HEK293 (cell line): ENCODE measurements at regions not wholly inside any gene's neighbourhood (a gene's known extent, or its start where the extent isn't known, plus 50 kb on each side); places are given as distances from the start of the nearest gene placed in this dataset.

Experiments used
- CTCF ChIA-PET: fragments of 350-600 bp; formaldehyde crosslinking; extraction: SDS; loops from one replicate; lab custom pipeline; 2021; ENCODE audit warnings: antibody characterized with exemption; lab: Yijun Ruan, JAX
- POLR2A ChIA-PET: fragments of 300-600 bp; formaldehyde crosslinking; extraction: SDS; loops from one replicate; lab custom pipeline; 2020; ENCODE audit warnings: antibody characterized with exemption, inconsistent platforms; lab: Yijun Ruan, JAX
- H3K27ac ChIP-seq: fragments of 200-500 bp; sonication (Bioruptor generic); 2 replicates; pipeline ENCODE4 v1.5.1; 2014; ENCODE audit warnings: low read depth, low read length, control low read depth, inconsistent platforms; ENCODE audit errors: extremely low read depth
- H3K36me3 ChIP-seq, 2 experiments: fragments of 200-500 bp in 1 of 2; sonication (Bioruptor generic) in 1 of 2; 1 replicate in 1 of 2; 2 replicates in 1 of 2; pipeline ENCODE4 v1.5.1; 2014 to 2017; ENCODE audit warnings: inconsistent platforms in 2 of 2, low read length in 2 of 2; ENCODE audit not compliant: control insufficient read depth in 2 of 2, insufficient read depth in 1 of 2
- H3K4me1 ChIP-seq: fragments of 200-500 bp; sonication (Bioruptor generic); 2 replicates; pipeline ENCODE4 v1.5.1; 2014; ENCODE audit warnings: mild to moderate bottlenecking, low read length, inconsistent platforms; ENCODE audit not compliant: control insufficient read depth, insufficient read depth
- H3K4me3 ChIP-seq: 2 replicates; pipeline ENCODE4 v1.5.1; 2011; ENCODE audit warnings: low read depth, mild to moderate bottlenecking, control low read depth, low read length, moderate library complexity
- H3K9me3 ChIP-seq: fragments of 200-500 bp; sonication (Bioruptor generic); 2 replicates; pipeline ENCODE4 v1.5.1; 2014; ENCODE audit warnings: low read depth, low read length, inconsistent platforms; ENCODE audit not compliant: control insufficient read depth, insufficient read depth
- MYNN ChIP-seq: fragments of 450-650 bp; formaldehyde crosslinking; IDR thresholded peaks from 2 replicates; pipeline ENCODE4 v1.5.1; 2016; ENCODE audit warnings: missing biosample characterization, missing genetic modification characterization, borderline replicate concordance
- OVOL3 ChIP-seq: fragments of 450-650 bp; formaldehyde crosslinking; IDR thresholded peaks from 2 replicates; pipeline ENCODE4 v1.5.1; 2016; ENCODE audit warnings: missing biosample characterization, missing genetic modification characterization
- RBAK ChIP-seq: fragments of 450-650 bp; formaldehyde crosslinking; IDR thresholded peaks from 2 replicates; pipeline ENCODE4 v1.5.1; 2016; ENCODE audit warnings: missing biosample characterization, missing genetic modification characterization
- SETDB1 ChIP-seq: IDR thresholded peaks from one replicate; pipeline ENCODE4 v1.6.1; 2017; ENCODE audit warnings: mild to moderate bottlenecking, low read length, moderate library complexity, mixed read lengths; ENCODE audit not compliant: insufficient read length
- TRIM28 ChIP-seq: IDR thresholded peaks from 2 replicates; pipeline ENCODE4 v1.6.1; 2011; ENCODE audit warnings: low read length, control low read depth, borderline replicate concordance
- WT1 ChIP-seq: fragments of 450-650 bp; formaldehyde crosslinking; IDR thresholded peaks from 2 replicates; pipeline ENCODE4 v1.5.1; 2016; ENCODE audit warnings: missing biosample characterization, missing genetic modification characterization
- ZFP3 ChIP-seq: fragments of 450-650 bp; formaldehyde crosslinking; IDR thresholded peaks from 2 replicates; pipeline ENCODE4 v1.5.1; 2016; ENCODE audit warnings: low read depth, missing biosample characterization, missing genetic modification characterization
- ZNF266 ChIP-seq: fragments of 450-650 bp; formaldehyde crosslinking; IDR thresholded peaks from 2 replicates; pipeline ENCODE4 v1.5.1; 2016; ENCODE audit warnings: missing biosample characterization, missing genetic modification characterization, low read depth
- ZNF391 ChIP-seq: fragments of 450-650 bp; formaldehyde crosslinking; IDR thresholded peaks from 2 replicates; pipeline ENCODE4 v1.5.1; 2016; ENCODE audit warnings: low read depth, missing biosample characterization, missing genetic modification characterization, borderline replicate concordance
- ZNF449 ChIP-seq: fragments of 450-650 bp; formaldehyde crosslinking; IDR thresholded peaks from 2 replicates; pipeline ENCODE4 v1.5.1; 2017; ENCODE audit warnings: missing biosample characterization, mild to moderate bottlenecking, missing genetic modification characterization, moderate library complexity
- ZNF621 ChIP-seq: fragments of 450-650 bp; formaldehyde crosslinking; IDR thresholded peaks from 2 replicates; pipeline ENCODE4 v1.5.1; 2017; ENCODE audit warnings: missing biosample characterization, missing genetic modification characterization
- ZNF843 ChIP-seq: fragments of 450-650 bp; formaldehyde crosslinking; IDR thresholded peaks from 2 replicates; pipeline ENCODE4 v1.5.1; 2016; ENCODE audit warnings: missing biosample characterization, missing genetic modification characterization
- TF ChIP-seq, protein P1 (sequence below): IDR thresholded peaks from 2 replicates; pipeline ENCODE4 v1.6.1; 2011; ENCODE audit warnings: mild to moderate bottlenecking, low read depth, low read length, borderline replicate concordance
- TF ChIP-seq, protein P2 (sequence below): fragments of 450-650 bp; IDR thresholded peaks from 2 replicates; pipeline ENCODE4 v1.5.1; 2018; ENCODE audit warnings: missing biosample characterization, missing genetic modification characterization
- TF ChIP-seq, protein P3 (sequence below): fragments of 450-650 bp; formaldehyde crosslinking; IDR thresholded peaks from 2 replicates; pipeline ENCODE4 v1.5.1; 2016; ENCODE audit warnings: missing biosample characterization, missing genetic modification characterization, borderline replicate concordance
- TF ChIP-seq, protein P4 (sequence below): fragments of 450-650 bp; formaldehyde crosslinking; IDR thresholded peaks from 2 replicates; pipeline ENCODE4 v1.5.1; 2016; ENCODE audit warnings: missing biosample characterization, missing genetic modification characterization
- TF ChIP-seq, protein P5 (sequence below): fragments of 450-650 bp; formaldehyde crosslinking; IDR thresholded peaks from 2 replicates; pipeline ENCODE4 v1.5.1; 2016; ENCODE audit warnings: missing biosample characterization, missing genetic modification characterization

DNA sequence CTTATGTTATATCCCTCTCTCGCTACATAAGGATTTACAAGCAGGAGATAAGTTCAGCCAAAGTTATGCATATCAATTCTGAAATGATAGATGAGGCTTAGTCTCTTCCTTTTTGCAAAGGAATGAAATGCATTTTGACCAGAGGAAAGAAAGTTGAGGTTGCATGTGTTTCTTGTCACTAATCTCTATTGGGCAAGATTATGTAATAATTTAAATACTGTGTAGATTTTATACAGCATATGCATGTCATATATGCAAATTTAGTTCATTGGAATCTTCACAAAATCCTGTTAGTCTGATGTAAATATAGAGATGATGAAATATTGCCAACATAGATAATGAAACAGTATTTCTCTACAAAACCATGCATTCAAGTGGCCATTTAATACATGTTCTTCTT is 858.7 kb upstream of the RAG2 start (continued):
- TF ChIP-seq RBAK (tag by site-specific recombination) (no peak), ZNF621 (tag by site-specific recombination) (no peak), OVOL3 (tag by site-specific recombination) (no peak), ZNF449 (tag by site-specific recombination) (no peak), ZNF391 (no peak)
- TF ChIP-seq, all 188 proteins: peak for 0

- H3K27ac ChIP-seq, result no peak overlapping the region
- H3K36me3 ChIP-seq, result no peaks in the 10 kb centered on the region
- no peaks in the 10 kb centered on the region for H3K9me3 ChIP-seq
- ChIA-PET CTCF (interaction anchor here (1.2 kb wide), 1 partner anchor 74 kb away, joined by 5 read pairs; no protein-coding TSS in a partner anchor), POLR2A (no interaction called here)
- TF ChIP-seq ZNF621 (tag by site-specific recombination), result no peak
- TF ChIP-seq, protein P1, sequence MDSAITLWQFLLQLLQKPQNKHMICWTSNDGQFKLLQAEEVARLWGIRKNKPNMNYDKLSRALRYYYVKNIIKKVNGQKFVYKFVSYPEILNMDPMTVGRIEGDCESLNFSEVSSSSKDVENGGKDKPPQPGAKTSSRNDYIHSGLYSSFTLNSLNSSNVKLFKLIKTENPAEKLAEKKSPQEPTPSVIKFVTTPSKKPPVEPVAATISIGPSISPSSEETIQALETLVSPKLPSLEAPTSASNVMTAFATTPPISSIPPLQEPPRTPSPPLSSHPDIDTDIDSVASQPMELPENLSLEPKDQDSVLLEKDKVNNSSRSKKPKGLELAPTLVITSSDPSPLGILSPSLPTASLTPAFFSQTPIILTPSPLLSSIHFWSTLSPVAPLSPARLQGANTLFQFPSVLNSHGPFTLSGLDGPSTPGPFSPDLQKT, result no peak
- TF ChIP-seq WT1 (tag by site-specific recombination), result no peak
- no peak for TF ChIP-seq ZFP3 (tag by site-specific recombination)
- H3K4me1 ChIP-seq, result no peaks in the 10 kb centered on the region
- H3K4me3 ChIP-seq, result no peak overlapping the region
Observed at GRCh38 chr11:37451903-37452302, 853.9 kb upstream of the RAG2 start.

- Histone ChIP-seq H3K36me3 (no peaks in the 10 kb centered on the region), H3K4me3 (no peak overlapping the region), H3K4me1 (no peaks in the 10 kb centered on the region), H3K27ac (no peak overlapping the region), H3K9me3 (no peaks in the 10 kb centered on the region)
- POLR2A ChIA-PET, result no interaction called here
- CTCF ChIA-PET, result interaction anchor here (0.6 kb wide), 1 partner anchor 199 kb away, joined by 5 read pairs; no protein-coding TSS in a partner anchor
- TF ChIP-seq, protein P2, sequence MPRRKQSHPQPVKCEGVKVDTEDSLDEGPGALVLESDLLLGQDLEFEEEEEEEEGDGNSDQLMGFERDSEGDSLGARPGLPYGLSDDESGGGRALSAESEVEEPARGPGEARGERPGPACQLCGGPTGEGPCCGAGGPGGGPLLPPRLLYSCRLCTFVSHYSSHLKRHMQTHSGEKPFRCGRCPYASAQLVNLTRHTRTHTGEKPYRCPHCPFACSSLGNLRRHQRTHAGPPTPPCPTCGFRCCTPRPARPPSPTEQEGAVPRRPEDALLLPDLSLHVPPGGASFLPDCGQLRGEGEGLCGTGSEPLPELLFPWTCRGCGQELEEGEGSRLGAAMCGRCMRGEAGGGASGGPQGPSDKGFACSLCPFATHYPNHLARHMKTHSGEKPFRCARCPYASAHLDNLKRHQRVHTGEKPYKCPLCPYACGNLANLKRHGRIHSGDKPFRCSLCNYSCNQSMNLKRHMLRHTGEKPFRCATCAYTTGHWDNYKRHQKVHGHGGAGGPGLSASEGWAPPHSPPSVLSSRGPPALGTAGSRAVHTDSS (tag by site-specific recombination), result no peak
- TF ChIP-seq TRIM28 (no peak), ZNF449 (tag by site-specific recombination) (no peak), ZNF843 (tag by site-specific recombination) (no peak), ZNF266 (no peak), SETDB1 (no peak), MYNN (tag by site-specific recombination) (no peak)
- TF ChIP-seq, protein P3, sequence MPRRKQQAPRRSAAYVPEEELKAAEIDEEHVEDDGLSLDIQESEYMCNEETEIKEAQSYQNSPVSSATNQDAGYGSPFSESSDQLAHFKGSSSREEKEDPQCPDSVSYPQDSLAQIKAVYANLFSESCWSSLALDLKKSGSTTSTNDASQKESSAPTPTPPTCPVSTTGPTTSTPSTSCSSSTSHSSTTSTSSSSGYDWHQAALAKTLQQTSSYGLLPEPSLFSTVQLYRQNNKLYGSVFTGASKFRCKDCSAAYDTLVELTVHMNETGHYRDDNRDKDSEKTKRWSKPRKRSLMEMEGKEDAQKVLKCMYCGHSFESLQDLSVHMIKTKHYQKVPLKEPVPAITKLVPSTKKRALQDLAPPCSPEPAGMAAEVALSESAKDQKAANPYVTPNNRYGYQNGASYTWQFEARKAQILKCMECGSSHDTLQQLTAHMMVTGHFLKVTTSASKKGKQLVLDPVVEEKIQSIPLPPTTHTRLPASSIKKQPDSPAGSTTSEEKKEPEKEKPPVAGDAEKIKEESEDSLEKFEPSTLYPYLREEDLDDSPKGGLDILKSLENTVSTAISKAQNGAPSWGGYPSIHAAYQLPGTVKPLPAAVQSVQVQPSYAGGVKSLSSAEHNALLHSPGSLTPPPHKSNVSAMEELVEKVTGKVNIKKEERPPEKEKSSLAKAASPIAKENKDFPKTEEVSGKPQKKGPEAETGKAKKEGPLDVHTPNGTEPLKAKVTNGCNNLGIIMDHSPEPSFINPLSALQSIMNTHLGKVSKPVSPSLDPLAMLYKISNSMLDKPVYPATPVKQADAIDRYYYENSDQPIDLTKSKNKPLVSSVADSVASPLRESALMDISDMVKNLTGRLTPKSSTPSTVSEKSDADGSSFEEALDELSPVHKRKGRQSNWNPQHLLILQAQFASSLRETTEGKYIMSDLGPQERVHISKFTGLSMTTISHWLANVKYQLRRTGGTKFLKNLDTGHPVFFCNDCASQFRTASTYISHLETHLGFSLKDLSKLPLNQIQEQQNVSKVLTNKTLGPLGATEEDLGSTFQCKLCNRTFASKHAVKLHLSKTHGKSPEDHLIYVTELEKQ (tag by site-specific recombination), result no peak
- TF ChIP-seq, protein P4, sequence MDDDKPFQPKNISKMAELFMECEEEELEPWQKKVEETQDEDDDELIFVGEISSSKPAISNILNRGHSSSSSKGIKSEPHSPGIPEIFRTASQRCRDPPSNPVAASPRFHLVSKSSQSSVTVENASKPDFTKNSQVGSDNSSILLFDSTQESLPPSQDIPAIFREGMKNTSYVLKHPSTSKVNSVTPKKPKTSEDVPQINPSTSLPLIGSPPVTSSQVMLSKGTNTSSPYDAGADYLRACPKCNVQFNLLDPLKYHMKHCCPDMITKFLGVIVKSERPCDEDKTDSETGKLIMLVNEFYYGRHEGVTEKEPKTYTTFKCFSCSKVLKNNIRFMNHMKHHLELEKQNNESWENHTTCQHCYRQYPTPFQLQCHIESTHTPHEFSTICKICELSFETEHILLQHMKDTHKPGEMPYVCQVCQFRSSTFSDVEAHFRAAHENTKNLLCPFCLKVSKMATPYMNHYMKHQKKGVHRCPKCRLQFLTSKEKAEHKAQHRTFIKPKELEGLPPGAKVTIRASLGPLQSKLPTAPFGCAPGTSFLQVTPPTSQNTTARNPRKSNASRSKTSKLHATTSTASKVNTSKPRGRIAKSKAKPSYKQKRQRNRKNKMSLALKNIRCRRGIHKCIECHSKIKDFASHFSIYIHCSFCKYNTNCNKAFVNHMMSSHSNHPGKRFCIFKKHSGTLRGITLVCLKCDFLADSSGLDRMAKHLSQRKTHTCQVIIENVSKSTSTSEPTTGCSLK (tag by site-specific recombination), result no peak
- TF ChIP-seq, protein P5, sequence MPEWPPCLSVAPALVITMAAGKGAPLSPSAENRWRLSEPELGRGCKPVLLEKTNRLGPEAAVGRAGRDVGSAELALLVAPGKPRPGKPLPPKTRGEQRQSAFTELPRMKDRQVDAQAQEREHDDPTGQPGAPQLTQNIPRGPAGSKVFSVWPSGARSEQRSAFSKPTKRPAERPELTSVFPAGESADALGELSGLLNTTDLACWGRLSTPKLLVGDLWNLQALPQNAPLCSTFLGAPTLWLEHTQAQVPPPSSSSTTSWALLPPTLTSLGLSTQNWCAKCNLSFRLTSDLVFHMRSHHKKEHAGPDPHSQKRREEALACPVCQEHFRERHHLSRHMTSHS (tag by site-specific recombination), result no peak
Observed at GRCh38 chr11:37450613-37451012, 852.6 kb upstream of the RAG2 start.
